ENCODE measurements at regions not wholly inside any gene's neighbourhood (a gene's known extent, or its start where the extent isn't known, plus 50 kb on each side); places are given as distances from the start of the nearest gene placed in this dataset.
"Not testable (repeated sequence)": the region's sequence is repeated elsewhere in the genome, so short reads cannot be mapped to it uniquely, and the experiment has no call there.

DNA sequence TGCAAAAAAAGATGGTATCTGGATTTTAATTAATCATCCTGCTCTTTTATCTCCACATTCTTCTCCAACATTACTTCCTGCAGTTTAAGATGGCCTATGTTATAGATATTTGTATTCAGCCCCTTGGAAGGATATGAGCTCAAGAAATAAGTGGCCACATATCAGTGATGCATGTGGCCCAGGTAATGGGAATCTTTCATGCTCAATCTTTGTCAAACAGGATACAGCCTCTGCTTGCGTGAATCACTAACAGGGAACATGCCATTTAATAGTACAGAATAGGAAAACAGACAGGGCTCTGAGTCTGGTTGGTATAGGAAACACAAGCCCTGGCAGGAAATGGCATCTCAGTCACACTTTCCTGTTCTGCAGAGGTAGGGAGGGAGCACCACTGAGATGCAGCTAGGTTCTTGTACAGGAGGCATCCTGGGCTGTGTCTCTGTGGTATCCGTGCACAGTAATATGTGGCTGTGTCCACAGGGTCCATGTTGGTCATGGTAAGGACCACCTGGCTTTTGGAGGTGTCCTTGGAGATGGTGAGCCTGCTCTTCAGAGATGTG, 774.6 kb downstream of the TMEM121 start:
- not testable (repeated sequence) for H3K27ac ChIP-seq (ENCODE audit: low read depth, low read length); H3K36me3 ChIP-seq (ENCODE audit: control insufficient read depth, insufficient read depth, low read length); H3K4me1 ChIP-seq (ENCODE audit: control insufficient read depth, insufficient read depth, low read length); H3K4me3 ChIP-seq (ENCODE audit: low read depth, low read length); H3K27me3 ChIP-seq (ENCODE audit: control insufficient read depth, insufficient read depth, low read length); H3K9ac ChIP-seq (ENCODE audit: low read depth, low read length)
- H3K9me3 ChIP-seq (ENCODE audit: control insufficient read depth, insufficient read depth, low read length), result peaks cover 69% of the 10 kb centered on the region

DNA sequence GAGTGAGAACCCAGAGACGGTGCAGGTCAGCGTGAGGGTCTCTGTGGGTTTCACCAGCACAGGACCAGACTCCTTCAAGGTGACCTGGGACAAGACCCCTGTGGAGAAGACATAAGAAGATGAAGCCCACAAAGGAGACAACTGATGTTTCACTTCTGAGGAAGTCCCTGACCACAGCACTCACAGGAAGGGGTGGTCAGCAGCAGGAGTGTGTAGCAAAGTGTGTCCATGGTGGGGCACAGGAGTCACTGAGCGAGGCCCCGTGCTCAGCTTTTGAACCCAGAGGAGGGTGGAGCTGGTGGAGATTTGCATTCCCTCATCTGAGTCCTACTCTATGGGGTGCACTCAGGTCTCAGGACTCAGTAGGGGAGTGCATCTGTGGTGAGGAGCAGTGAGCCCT, 775.2 kb downstream of the TMEM121 start:
- not testable (repeated sequence) for H3K27ac ChIP-seq (ENCODE audit: low read depth, low read length); H3K36me3 ChIP-seq (ENCODE audit: control insufficient read depth, insufficient read depth, low read length); H3K9ac ChIP-seq (ENCODE audit: low read depth, low read length); H3K4me3 ChIP-seq (ENCODE audit: low read depth, low read length); H3K4me1 ChIP-seq (ENCODE audit: control insufficient read depth, insufficient read depth, low read length); H3K27me3 ChIP-seq (ENCODE audit: control insufficient read depth, insufficient read depth, low read length)
- H3K9me3 ChIP-seq (ENCODE audit: control insufficient read depth, insufficient read depth, low read length), result peaks cover 74% of the 10 kb centered on the region

DNA sequence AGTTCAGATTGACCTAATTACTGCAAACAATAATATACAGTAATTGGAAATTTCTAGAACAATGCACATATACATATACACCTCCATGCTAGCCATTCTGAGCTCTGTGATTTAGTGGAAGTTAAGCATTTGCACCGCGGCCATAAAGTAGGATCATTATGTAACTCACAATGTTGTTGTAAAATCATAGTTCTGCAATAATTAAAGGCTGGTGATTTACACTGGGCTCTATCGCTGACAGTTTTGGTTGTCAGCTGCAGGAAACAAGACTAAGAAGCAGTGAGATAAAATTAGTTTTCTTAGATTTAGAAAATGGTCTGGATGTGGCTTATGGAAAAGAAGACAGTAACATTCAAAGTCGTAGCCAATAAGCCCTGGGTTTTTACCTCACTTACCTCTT, 776.3 kb downstream of the TMEM121 start:
- Histone ChIP-seq H3K27ac (ENCODE audit: low read depth, low read length) (no peak overlapping the region), H3K27me3 (ENCODE audit: control insufficient read depth, insufficient read depth, low read length) (no peaks in the 10 kb centered on the region), H3K9ac (ENCODE audit: low read depth, low read length) (no peak overlapping the region), H3K9me3 (ENCODE audit: control insufficient read depth, insufficient read depth, low read length) (peaks cover 82% of the 10 kb centered on the region), H3K4me3 (ENCODE audit: low read depth, low read length) (no peak overlapping the region), H3K36me3 (ENCODE audit: control insufficient read depth, insufficient read depth, low read length) (no peaks in the 10 kb centered on the region), H3K4me1 (ENCODE audit: control insufficient read depth, insufficient read depth, low read length) (no peaks in the 10 kb centered on the region)

DNA sequence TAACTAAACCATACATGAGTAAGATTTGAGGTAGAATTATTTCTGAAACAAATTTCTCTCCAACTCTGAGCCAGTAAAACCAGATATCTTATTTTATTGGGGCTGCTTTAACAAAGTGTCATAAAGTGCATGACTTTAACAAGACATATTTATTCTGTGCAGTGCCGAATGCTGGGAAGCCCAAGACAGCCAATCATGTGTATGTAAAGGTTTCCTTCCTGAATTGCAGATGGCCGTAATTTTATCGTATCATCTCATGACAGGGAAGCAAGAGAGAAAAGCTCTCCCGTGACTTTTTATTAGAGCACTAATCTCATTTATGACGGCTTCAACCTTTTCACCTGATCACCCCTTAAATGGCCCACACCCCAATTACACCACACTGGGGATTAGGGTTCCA, 777.9 kb downstream of the TMEM121 start:
- Histone ChIP-seq H3K9ac (ENCODE audit: low read depth, low read length) (no peak overlapping the region), H3K36me3 (ENCODE audit: control insufficient read depth, insufficient read depth, low read length) (no peaks in the 10 kb centered on the region), H3K27me3 (ENCODE audit: control insufficient read depth, insufficient read depth, low read length) (no peaks in the 10 kb centered on the region), H3K27ac (ENCODE audit: low read depth, low read length) (no peak overlapping the region), H3K4me3 (ENCODE audit: low read depth, low read length) (no peak overlapping the region), H3K4me1 (ENCODE audit: control insufficient read depth, insufficient read depth, low read length) (no peaks in the 10 kb centered on the region), H3K9me3 (ENCODE audit: control insufficient read depth, insufficient read depth, low read length) (peaks cover 93% of the 10 kb centered on the region)

DNA sequence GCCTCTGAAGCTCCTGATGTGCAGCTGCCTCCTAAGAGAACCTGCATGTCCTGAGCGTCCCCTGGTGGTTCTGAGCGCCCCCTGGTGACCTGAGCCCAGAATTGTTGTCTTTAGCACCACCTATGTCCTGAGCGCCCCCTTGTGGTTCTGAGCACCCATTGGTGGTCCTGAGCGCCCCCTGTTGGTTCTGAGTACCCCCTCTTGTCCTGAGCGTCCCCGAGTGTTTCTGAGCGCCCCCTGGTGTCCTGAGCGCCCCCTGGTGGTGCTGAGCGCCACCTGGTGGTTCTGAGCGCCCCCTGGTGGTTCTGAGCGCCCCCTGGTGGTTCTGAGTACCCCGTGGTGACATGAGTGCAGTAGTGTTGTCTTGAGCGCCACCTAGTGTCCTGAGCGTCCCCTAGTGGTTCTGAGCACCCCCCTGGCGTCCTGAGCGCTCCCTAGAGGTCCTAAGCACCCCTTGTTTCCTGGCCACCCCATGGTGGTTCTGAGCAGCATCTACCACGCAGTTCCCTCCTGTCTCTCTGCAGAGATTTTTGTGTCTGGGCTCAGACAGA, 782.5 kb downstream of the TMEM121 start:
- Histone ChIP-seq H3K9me3 (ENCODE audit: control insufficient read depth, insufficient read depth, low read length) (peaks cover 96% of the 10 kb centered on the region), H3K4me1 (ENCODE audit: control insufficient read depth, insufficient read depth, low read length) (no peaks in the 10 kb centered on the region), H3K27me3 (ENCODE audit: control insufficient read depth, insufficient read depth, low read length) (no peaks in the 10 kb centered on the region), H3K9ac (ENCODE audit: low read depth, low read length) (no peak overlapping the region), H3K4me3 (ENCODE audit: low read depth, low read length) (peak overlapping the region; percentile 40; the same call in 1 of the 2 replicates), H3K27ac (ENCODE audit: low read depth, low read length) (no peak overlapping the region), H3K36me3 (ENCODE audit: control insufficient read depth, insufficient read depth, low read length) (no peaks in the 10 kb centered on the region)

DNA sequence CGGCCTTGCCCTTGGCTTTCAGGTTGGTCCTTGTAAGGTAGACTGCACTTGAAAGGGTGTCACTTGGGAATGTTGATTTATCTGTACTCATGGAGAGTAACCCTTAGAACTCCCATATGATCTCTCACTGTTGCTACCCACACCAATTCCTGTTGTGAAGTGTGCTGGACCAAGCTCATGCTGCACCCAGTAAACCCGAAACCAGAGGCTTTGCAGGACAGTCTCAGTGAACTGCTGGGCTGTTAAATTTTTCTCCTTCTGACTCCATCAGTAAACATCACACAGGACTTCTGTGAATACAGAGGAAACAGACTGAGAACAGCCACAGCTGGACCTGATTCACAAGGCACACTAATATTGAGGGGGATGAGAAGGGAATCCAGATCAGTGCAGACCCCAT, 783.0 kb downstream of the TMEM121 start:
- Histone ChIP-seq H3K27ac (ENCODE audit: low read depth, low read length) (no peak overlapping the region), H3K4me3 (ENCODE audit: low read depth, low read length) (peak overlapping the region; percentile 40; the same call in 1 of the 2 replicates), H3K36me3 (ENCODE audit: control insufficient read depth, insufficient read depth, low read length) (no peaks in the 10 kb centered on the region), H3K9me3 (ENCODE audit: control insufficient read depth, insufficient read depth, low read length) (peaks cover 96% of the 10 kb centered on the region), H3K4me1 (ENCODE audit: control insufficient read depth, insufficient read depth, low read length) (no peaks in the 10 kb centered on the region), H3K27me3 (ENCODE audit: control insufficient read depth, insufficient read depth, low read length) (no peaks in the 10 kb centered on the region), H3K9ac (ENCODE audit: low read depth, low read length) (no peak overlapping the region)

DNA sequence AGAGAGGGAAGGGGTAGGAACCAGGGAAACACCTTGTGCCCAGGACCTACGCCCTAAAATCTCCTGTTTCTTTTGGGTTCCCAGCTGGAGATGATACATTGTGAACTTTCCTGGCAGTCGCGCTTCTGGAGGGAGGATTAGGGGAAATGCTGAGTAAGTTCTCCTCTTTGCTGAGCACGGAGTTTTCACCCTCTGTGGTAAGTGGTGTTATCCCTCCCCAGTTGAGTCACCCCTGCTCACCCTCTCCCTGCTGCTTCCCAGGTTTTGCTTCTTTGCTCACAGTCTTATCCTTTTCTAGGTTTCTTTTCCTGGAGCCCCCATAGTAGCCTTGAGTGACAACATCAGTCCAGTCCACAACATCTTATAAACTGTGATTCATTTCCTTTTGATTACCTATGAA, 789.1 kb downstream of the TMEM121 start:
- Histone ChIP-seq H3K9ac (ENCODE audit: low read depth, low read length) (no peak overlapping the region), H3K4me1 (ENCODE audit: control insufficient read depth, insufficient read depth, low read length) (no peaks in the 10 kb centered on the region), H3K4me3 (ENCODE audit: low read depth, low read length) (no peak overlapping the region), H3K27me3 (ENCODE audit: control insufficient read depth, insufficient read depth, low read length) (no peaks in the 10 kb centered on the region), H3K36me3 (ENCODE audit: control insufficient read depth, insufficient read depth, low read length) (no peaks in the 10 kb centered on the region), H3K27ac (ENCODE audit: low read depth, low read length) (no peak overlapping the region), H3K9me3 (ENCODE audit: control insufficient read depth, insufficient read depth, low read length) (peaks cover 92% of the 10 kb centered on the region)

DNA sequence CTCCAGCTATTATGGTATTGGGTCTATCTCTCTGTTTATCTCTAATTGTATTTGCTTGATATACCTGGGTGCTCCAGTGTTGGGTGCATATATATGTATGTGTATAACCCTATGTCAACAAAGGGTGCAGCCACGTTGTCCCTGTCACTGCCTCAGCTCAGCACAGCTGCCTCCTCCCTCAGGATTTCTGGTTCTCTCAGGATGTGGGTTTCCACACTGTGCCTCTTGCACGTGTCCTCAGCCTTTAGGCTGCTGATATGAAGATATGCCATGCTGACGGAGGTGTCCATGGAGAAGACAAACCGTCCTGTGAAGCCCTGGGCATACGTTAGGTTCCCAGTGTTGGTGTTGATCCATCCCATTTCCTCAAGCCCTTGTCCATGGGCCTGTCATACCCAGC, 791.2 kb downstream of the TMEM121 start:
- no peaks in the 10 kb centered on the region for H3K36me3 ChIP-seq (ENCODE audit: control insufficient read depth, insufficient read depth, low read length)
- H3K9me3 ChIP-seq (ENCODE audit: control insufficient read depth, insufficient read depth, low read length), result peaks cover 95% of the 10 kb centered on the region
- H3K27ac ChIP-seq (ENCODE audit: low read depth, low read length), result no peak overlapping the region
- H3K9ac ChIP-seq (ENCODE audit: low read depth, low read length), result no peak overlapping the region
- no peaks in the 10 kb centered on the region for H3K27me3 ChIP-seq (ENCODE audit: control insufficient read depth, insufficient read depth, low read length)
- no peak overlapping the region for H3K4me3 ChIP-seq (ENCODE audit: low read depth, low read length)
- no peaks in the 10 kb centered on the region for H3K4me1 ChIP-seq (ENCODE audit: control insufficient read depth, insufficient read depth, low read length)

DNA sequence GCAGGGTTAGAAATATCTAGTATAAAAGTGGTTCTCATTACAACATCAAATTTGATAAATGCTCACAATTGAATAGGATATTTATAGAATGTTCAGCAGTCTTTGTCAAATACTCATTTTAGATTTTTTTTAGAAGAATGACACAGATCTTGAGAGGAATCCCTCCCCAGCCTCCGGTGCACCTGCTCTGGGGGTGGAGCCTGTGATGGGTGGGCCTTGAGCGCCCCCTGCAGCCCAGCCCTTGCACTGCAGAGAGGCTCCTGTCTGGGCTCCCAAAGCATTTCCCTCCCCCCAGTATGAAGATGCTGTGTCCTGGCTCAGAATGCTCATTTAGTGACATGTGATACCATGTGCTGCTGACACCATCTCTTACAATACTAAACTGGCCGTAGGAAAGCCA, 792.3 kb downstream of the TMEM121 start:
- H3K27me3 ChIP-seq (ENCODE audit: control insufficient read depth, insufficient read depth, low read length), result no peaks in the 10 kb centered on the region
- no peaks in the 10 kb centered on the region for H3K4me1 ChIP-seq (ENCODE audit: control insufficient read depth, insufficient read depth, low read length)
- no peaks in the 10 kb centered on the region for H3K36me3 ChIP-seq (ENCODE audit: control insufficient read depth, insufficient read depth, low read length)
- no peak overlapping the region for H3K4me3 ChIP-seq (ENCODE audit: low read depth, low read length)
- no peak overlapping the region for H3K27ac ChIP-seq (ENCODE audit: low read depth, low read length)
- H3K9me3 ChIP-seq (ENCODE audit: control insufficient read depth, insufficient read depth, low read length), result peaks cover 92% of the 10 kb centered on the region
- H3K9ac ChIP-seq (ENCODE audit: low read depth, low read length), result no peak overlapping the region

DNA sequence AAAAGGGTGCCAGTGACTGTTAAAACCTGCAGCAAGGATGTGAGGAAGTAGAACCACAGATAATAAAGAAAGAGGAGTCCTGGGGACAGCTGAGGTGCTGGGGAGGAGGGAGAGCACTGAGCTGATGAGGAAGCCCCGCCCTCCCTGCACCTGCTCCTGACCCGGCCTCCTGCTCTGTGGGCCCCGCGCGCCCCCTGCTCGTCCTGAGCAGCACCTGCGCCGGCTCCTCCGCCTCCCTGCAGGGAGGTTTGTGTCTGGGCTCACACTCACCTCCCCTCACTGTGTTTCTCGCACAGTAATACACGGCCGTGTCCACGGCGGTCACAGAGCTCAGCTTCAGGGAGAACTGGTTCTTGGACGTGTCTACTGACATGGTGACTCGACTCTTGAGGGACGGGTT, 797.6 kb downstream of the TMEM121 start:
- H3K4me3 ChIP-seq (ENCODE audit: low read depth, low read length); H3K36me3 ChIP-seq (ENCODE audit: control insufficient read depth, insufficient read depth, low read length); H3K9ac ChIP-seq (ENCODE audit: low read depth, low read length); H3K4me1 ChIP-seq (ENCODE audit: control insufficient read depth, insufficient read depth, low read length); H3K27ac ChIP-seq (ENCODE audit: low read depth, low read length); H3K27me3 ChIP-seq (ENCODE audit: control insufficient read depth, insufficient read depth, low read length): not testable (repeated sequence)
- H3K9me3 ChIP-seq (ENCODE audit: control insufficient read depth, insufficient read depth, low read length), result peaks cover 92% of the 10 kb centered on the region

DNA sequence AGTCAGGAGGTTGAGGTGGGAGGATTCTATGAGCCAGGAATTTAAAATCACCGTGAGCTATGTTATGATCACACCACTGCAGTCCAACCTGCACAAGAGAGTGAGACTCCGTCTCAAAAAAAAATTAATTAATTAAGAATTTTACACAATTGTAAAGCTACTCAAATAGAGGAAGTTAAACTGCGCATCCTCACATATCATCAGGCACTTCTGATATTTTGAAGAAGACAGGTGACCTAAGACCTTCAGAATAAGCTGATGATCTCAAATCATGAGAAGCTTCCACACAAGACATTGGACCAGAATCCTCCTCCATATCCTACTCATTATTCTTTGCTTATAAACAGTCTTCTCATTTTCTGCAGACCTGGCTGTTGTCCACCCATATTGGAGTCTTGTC, 800.9 kb downstream of the TMEM121 start:
- Histone ChIP-seq H3K4me1 (ENCODE audit: control insufficient read depth, insufficient read depth, low read length) (no peaks in the 10 kb centered on the region), H3K9me3 (ENCODE audit: control insufficient read depth, insufficient read depth, low read length) (peaks cover 91% of the 10 kb centered on the region), H3K4me3 (ENCODE audit: low read depth, low read length) (no peak overlapping the region)

More for the DNA sequence above, 800.9 kb downstream of the TMEM121 start:
- Histone ChIP-seq H3K27me3 (ENCODE audit: control insufficient read depth, insufficient read depth, low read length) (no peaks in the 10 kb centered on the region), H3K27ac (ENCODE audit: low read depth, low read length) (no peak overlapping the region), H3K36me3 (ENCODE audit: control insufficient read depth, insufficient read depth, low read length) (no peaks in the 10 kb centered on the region), H3K9ac (ENCODE audit: low read depth, low read length) (no peak overlapping the region)
